ENCODE measurements at regions not wholly inside any gene's neighbourhood (a gene's known extent, or its start where the extent isn't known, plus 50 kb on each side); places are given as distances from the start of the nearest gene placed in this dataset.

GRCh38 chr16:87190288-87191230, 126.6 kb downstream of the C16orf95 start:
- no peak for TF ChIP-seq MAFK (IDR thresholded peaks at IDR 0.05; ENCODE audit: partially characterized antibody)
- TF ChIP-seq REST (IDR thresholded peaks at IDR 0.05) = no peak
- TF ChIP-seq CTCF (IDR thresholded peaks at IDR 0.05) = no peak
- no peak for TF ChIP-seq RFX5 (IDR thresholded peaks at IDR 0.05)
- TF ChIP-seq HEYL (CRISPR knock-in tag; IDR thresholded peaks at IDR 0.05) = no peak

Measured in A549 (cell line).